ENCODE measurements at regions not wholly inside any gene's neighbourhood (a gene's known extent, or its start where the extent isn't known, plus 50 kb on each side); places are given as distances from the start of the nearest gene placed in this dataset.

- H3K4me1 ChIP-seq (replicated peaks in 1 of 2; ENCODE audit: control insufficient read depth in 2 of 2, insufficient read depth in 2 of 2, low read length in 2 of 2) = no peaks in the 10 kb centered on the region
- no peak for ATAC-seq
Measured at GRCh38 chr18:64956465-64956864, 794.3 kb upstream of the CDH7 start.

More at GRCh38 chr18:64956465-64956864, 794.3 kb upstream of the CDH7 start:
- Histone ChIP-seq H3K27ac (ENCODE audit: extremely low read depth, low read depth, low read length) (no peak overlapping the region), H2AFZ (ENCODE audit: low read depth, low read length) (no peak overlapping the region), H3K79me2 (ENCODE audit: control insufficient read depth, insufficient read depth, low read length) (no peaks in the 10 kb centered on the region), H3K36me3 (ENCODE audit: control insufficient read depth, insufficient read depth, low read length) (no peaks in the 10 kb centered on the region), H3K9me3 (replicated peaks; ENCODE audit: control insufficient read depth, insufficient read depth, low read depth, low read length) (no peaks in the 10 kb centered on the region), H3K4me2 (ENCODE audit: insufficient read depth, low read length) (no peak overlapping the region), H3K27me3 (ENCODE audit: control insufficient read depth in 2 of 2, insufficient read depth in 2 of 2, low read length in 2 of 2) (no peaks in the 10 kb centered on the region), H4K20me1 (replicated peaks; ENCODE audit: control insufficient read depth, insufficient read depth, low read length) (no peaks in the 10 kb centered on the region), H3K4me3 (no peak overlapping the region), H3K9me1 (ENCODE audit: control insufficient read depth, insufficient read depth, low read length) (no peaks in the 10 kb centered on the region), H3K9ac (ENCODE audit: insufficient read depth in 1 of 2, low read depth in 2 of 2, low read length in 2 of 2) (no peak overlapping the region)
- no peak for TF ChIP-seq ATF6 (CRISPR knock-in tag; IDR thresholded peaks at IDR 0.05)
- no peak for TF ChIP-seq RFX1 (IDR thresholded peaks at IDR 0.05)
- TF ChIP-seq TCF3 (CRISPR knock-in tag; IDR thresholded peaks at IDR 0.05) = no peak
- no peak for TF ChIP-seq MLLT1 (IDR thresholded peaks at IDR 0.05)
- no peak for TF ChIP-seq MIER1 (IDR thresholded peaks at IDR 0.05; ENCODE audit: low read depth)
- no peak for TF ChIP-seq MAX (CRISPR knock-in tag; IDR thresholded peaks at IDR 0.05)
- TF ChIP-seq DMBX1 (CRISPR knock-in tag; IDR thresholded peaks at IDR 0.05; ENCODE audit: borderline replicate concordance) = no peak
- no peak for TF ChIP-seq SPI1 (IDR thresholded peaks at IDR 0.05; ENCODE audit: borderline replicate concordance, low read depth, low read length)
- no peak for TF ChIP-seq CREB3L1 (IDR thresholded peaks at IDR 0.05; ENCODE audit: borderline replicate concordance, low read depth)
- no peak for TF ChIP-seq ZNF224 (CRISPR knock-in tag; IDR thresholded peaks at IDR 0.05)
- intact Hi-C loops (cut with micrococcal nuclease) (no loop called here), in situ Hi-C loops (cut with MboI) (no loop called here)
- BruUV-seq (replicated peaks) = no TSS peak
- DNase-seq (ENCODE audit: extremely low read depth in 1 of 4, low spot score in 3 of 4) (no peak), FAIRE-seq (no peak)
- POLR2A ChIA-PET = no interaction called here
- 4% methylated on average over 3 of the region's 3 CpGs for WGBS (ENCODE audit: insufficient coverage, low coverage, missing lambda C conversion rate)
- CTCF ChIA-PET (ENCODE audit: low intra/inter-chr PET ratio) = no interaction called here

All from K562 (cell line).